ENCODE measurements at regions not wholly inside any gene's neighbourhood (a gene's known extent, or its start where the extent isn't known, plus 50 kb on each side); places are given as distances from the start of the nearest gene placed in this dataset.

- ChIA-PET POLR2A (no interaction called here), RAD21 (ENCODE audit: low non-redundant PET in 1 of 2, low total read pairs in 2 of 2, uncharacterized antibody in 2 of 2, unreplicated experiment in 2 of 2) (no interaction called here), CTCF (no interaction called here)
Measured at GRCh38 chr10:35875016-35875676, 233.1 kb upstream of the FZD8 start.

More at GRCh38 chr10:35875016-35875676, 233.1 kb upstream of the FZD8 start:
- H3K9me2 ChIP-seq (ENCODE audit: insufficient read depth), result no peaks in the 10 kb centered on the region
- no peaks in the 10 kb centered on the region for H3K36me3 ChIP-seq (ENCODE audit: control insufficient read depth in 1 of 2, insufficient read depth in 2 of 2, low read length in 2 of 2)
- no peak overlapping the region for H3K4me3 ChIP-seq (replicated peaks in 1 of 2; ENCODE audit: low read depth in 1 of 2, low read length in 2 of 2)
- intact Hi-C loops (cut with micrococcal nuclease), result no loop called here
- H4K20me1 ChIP-seq (ENCODE audit: insufficient read depth), result no peaks in the 10 kb centered on the region
- no peak overlapping the region for H3K27ac ChIP-seq (ENCODE audit: low read depth, low read length)
- H2AFZ ChIP-seq (ENCODE audit: low read depth, low read length, poor library complexity, severe bottlenecking), result no peak overlapping the region
- no peaks in the 10 kb centered on the region for H3K79me2 ChIP-seq (ENCODE audit: insufficient read depth, low read length)
- BruUV-seq (replicated peaks), result no TSS peak
- no peaks in the 10 kb centered on the region for H3K27me3 ChIP-seq (ENCODE audit: insufficient read depth, low read length)
- DNase-seq (ENCODE audit: low read depth, low spot score) (no peak), ATAC-seq (no peak)
- no peaks in the 10 kb centered on the region for H3K4me1 ChIP-seq (ENCODE audit: control insufficient read depth in 1 of 2, insufficient read depth in 2 of 2, low read length in 2 of 2)
- no peak overlapping the region for H3K9ac ChIP-seq (ENCODE audit: low read length)
- H3K9me3 ChIP-seq (ENCODE audit: control insufficient read depth in 1 of 2, insufficient read depth in 1 of 2, low read depth in 1 of 2, low read length in 2 of 2), result peaks cover 0 to 4% of the 10 kb centered on the region in 2 experiments; a peak in 1 of 4 replicates
- H3K4me2 ChIP-seq (ENCODE audit: low read length), result no peak overlapping the region
- TF ChIP-seq ATF3 (IDR thresholded peaks at IDR 0.05), result no peak
- no peak for TF ChIP-seq ZFX (IDR thresholded peaks at IDR 0.05)
- no peak for TF ChIP-seq EZH2 (IDR thresholded peaks at IDR 0.05)
- no peak for TF ChIP-seq SRF (IDR thresholded peaks at IDR 0.05; ENCODE audit: low read depth)
- no peak for TF ChIP-seq MAX (IDR thresholded peaks at IDR 0.05)
- no peak for TF ChIP-seq RAD21 (IDR thresholded peaks at IDR 0.05; ENCODE audit: low read depth)
- TF ChIP-seq SP1 (IDR thresholded peaks at IDR 0.05; ENCODE audit: low read depth), result no peak
- no peak for TF ChIP-seq CBX3 (IDR thresholded peaks at IDR 0.05; ENCODE audit: low read depth)
- no peak for TF ChIP-seq TCF7L2 (IDR thresholded peaks at IDR 0.05; ENCODE audit: borderline replicate concordance, extremely low read depth, insufficient read depth, insufficient read length)
- TF ChIP-seq ZNF274 (IDR thresholded peaks at IDR 0.05; ENCODE audit: low read depth, low read length), result no peak
- no peak for TF ChIP-seq CEBPB (IDR thresholded peaks at IDR 0.05; ENCODE audit: low read depth)
- no peak for TF ChIP-seq EGR1 (IDR thresholded peaks at IDR 0.05; ENCODE audit: low read depth)
- no peak for TF ChIP-seq FOSL1 (IDR thresholded peaks at IDR 0.05; ENCODE audit: low read depth)
- no peak for TF ChIP-seq YY1 (IDR thresholded peaks at IDR 0.05; ENCODE audit: extremely low read depth, insufficient replicate concordance, low read depth, low read length)
- TF ChIP-seq REST (IDR thresholded peaks at IDR 0.05; ENCODE audit: low read depth), result no peak
- TF ChIP-seq ZBTB33 (IDR thresholded peaks at IDR 0.05; ENCODE audit: extremely low read depth, insufficient replicate concordance, low read length), result no peak
- no peak for TF ChIP-seq JUND (IDR thresholded peaks at IDR 0.05)
- no peak for TF ChIP-seq POLR2A (IDR thresholded peaks at IDR 0.05; ENCODE audit: borderline replicate concordance, extremely low read depth, insufficient read depth, insufficient read length)
- TF ChIP-seq SIN3A (IDR thresholded peaks at IDR 0.05; ENCODE audit: low read depth), result no peak
- no peak for TF ChIP-seq ELF1 (IDR thresholded peaks at IDR 0.05; ENCODE audit: borderline replicate concordance, low read depth)
